Activated naive CD4-positive, alpha-beta T cell treated with anti-CD3 and anti-CD28 coated beads, Interleukin-2, amount 10 ng/mL, durations not matched to agents 7 days and 5 days (primary cell): ENCODE measurements at regions not wholly inside any gene's neighbourhood (a gene's known extent, or its start where the extent isn't known, plus 50 kb on each side); places are given as distances from the start of the nearest gene placed in this dataset.
"Not testable (repeated sequence)": the region's sequence is repeated elsewhere in the genome, so short reads cannot be mapped to it uniquely, and the experiment has no call there.

Experiments used
- CTCF ChIA-PET: fragments of 350-600 bp; sonication (Branson Sonifier 250); formaldehyde crosslinking; loops from one replicate; lab custom pipeline; 2021; ENCODE audit warnings: antibody characterized with exemption; lab: Charles Lee
- DNase-seq: peaks from one replicate; pipeline ENCODE4 v3.0.0-alpha.2; 2020
- H3K27ac Mint-ChIP-seq: one replicate; pipeline ENCODE4 v1.8.0; 2021; ENCODE audit warnings: mild to moderate bottlenecking, moderate library complexity, mixed read lengths
- H3K27me3 Mint-ChIP-seq: one replicate; pipeline ENCODE4 v1.8.0; 2021; ENCODE audit warnings: mild to moderate bottlenecking, mixed read lengths
- H3K36me3 Mint-ChIP-seq: one replicate; pipeline ENCODE4 v1.8.0; 2021; ENCODE audit warnings: mixed read lengths
- H3K4me1 Mint-ChIP-seq: one replicate; pipeline ENCODE4 v1.8.0; 2021; ENCODE audit warnings: mixed read lengths
- H3K4me3 Mint-ChIP-seq: one replicate; pipeline ENCODE4 v1.8.0; 2021; ENCODE audit warnings: mild to moderate bottlenecking, moderate library complexity, mixed read lengths
- H3K9me3 Mint-ChIP-seq: one replicate; pipeline ENCODE4 v1.8.0; 2021; ENCODE audit warnings: mixed read lengths

DNA sequence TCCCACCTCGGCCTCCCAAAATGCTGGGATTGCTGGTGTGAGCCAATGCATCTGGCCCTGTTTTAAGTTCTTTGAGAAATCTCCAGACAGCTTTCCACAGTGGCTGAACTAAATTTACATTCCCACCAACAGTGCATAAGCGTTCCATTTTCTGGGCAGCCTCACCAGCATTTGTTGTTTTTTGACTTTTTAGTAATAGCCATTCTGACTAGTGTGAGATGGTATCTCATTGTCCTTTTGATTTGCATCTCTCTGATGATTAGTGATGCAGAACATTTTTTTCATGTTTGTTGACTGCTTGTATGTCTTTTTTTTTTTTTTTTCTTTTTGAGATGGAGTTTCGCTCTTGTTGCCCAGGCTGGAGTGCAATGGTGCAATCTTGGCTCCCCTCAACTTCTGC, 117.4 kb upstream of the TBX3 start:
- H3K27ac Mint-ChIP-seq, DNase-seq, H3K36me3 Mint-ChIP-seq, H3K4me3 Mint-ChIP-seq, CTCF ChIA-PET, H3K4me1 Mint-ChIP-seq, H3K27me3 Mint-ChIP-seq, H3K9me3 Mint-ChIP-seq: not testable (repeated sequence)

DNA sequence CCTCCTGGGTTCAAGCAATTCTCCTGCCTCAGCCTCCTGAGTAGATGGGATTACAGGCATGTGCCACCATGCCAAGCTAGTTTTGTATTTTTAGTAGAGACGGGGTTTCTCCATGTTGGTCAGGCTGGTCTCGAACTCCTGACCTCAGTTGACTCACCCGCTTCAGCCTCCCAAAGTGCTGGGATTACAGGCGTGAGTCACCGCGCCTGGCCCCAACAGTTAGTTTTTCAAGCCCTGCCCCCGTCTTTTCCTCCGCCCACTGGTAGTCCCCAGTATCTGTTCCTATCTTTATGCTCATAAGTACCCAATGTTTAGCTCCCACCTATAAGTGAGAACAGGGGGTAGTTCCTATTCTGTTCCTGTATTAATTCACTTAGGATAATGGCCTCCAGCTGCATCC, 116.6 kb upstream of the TBX3 start:
- H3K4me1 Mint-ChIP-seq, DNase-seq, H3K4me3 Mint-ChIP-seq, H3K27me3 Mint-ChIP-seq, H3K36me3 Mint-ChIP-seq, H3K27ac Mint-ChIP-seq, CTCF ChIA-PET, H3K9me3 Mint-ChIP-seq: not testable (repeated sequence)

DNA sequence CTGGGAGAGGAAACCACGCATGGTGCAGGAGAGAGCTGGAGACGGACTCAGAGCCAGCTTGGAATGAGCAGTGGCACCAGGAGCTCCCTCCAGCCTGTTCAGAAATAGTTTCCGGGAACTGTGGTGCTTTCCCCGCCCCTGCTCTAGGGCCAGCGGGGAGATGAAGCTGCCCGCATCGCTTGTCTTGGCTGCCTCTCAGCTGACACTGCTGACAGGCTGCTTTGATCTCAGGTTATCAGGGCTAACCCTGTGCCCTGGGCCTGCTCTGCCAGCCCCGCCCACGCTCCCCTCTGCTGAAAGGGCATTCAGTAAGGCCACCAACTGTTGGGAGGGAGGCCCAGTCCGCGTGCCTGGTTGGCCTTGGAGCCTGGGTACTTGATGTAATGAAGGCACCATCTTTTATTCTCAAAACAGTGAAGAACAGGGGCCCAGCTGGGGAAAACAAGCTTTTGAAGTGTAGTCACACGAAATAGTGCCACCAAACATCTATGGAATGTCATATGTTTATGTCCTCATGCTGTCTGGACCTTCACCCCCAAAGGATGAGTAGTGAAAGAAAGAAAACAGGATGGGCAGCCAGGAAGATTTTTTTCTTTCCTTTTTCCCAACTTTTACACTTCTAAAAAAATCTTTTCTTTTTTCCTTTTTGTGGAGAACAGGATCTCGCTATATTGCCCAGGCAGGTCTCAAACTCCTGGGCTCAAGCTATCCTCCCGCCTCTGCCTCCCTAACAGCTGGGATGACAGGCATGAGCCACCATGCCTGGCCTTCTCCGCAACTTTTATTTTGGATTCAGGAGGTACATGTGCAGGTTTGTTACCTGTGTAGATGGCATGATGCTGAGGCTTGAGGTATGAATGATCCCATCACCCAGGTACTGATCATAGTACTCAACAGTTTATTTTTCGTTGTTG, 115.9 kb upstream of the TBX3 start:
- DNase-seq, result no peak
- no peaks in the 10 kb centered on the region for H3K36me3 Mint-ChIP-seq
- H3K9me3 Mint-ChIP-seq, result peaks cover 9% of the 10 kb centered on the region
- no peak overlapping the region for H3K27ac Mint-ChIP-seq
- CTCF ChIA-PET, result no interaction called here
- no peaks in the 10 kb centered on the region for H3K4me1 Mint-ChIP-seq
- no peaks in the 10 kb centered on the region for H3K27me3 Mint-ChIP-seq
- no peak overlapping the region for H3K4me3 Mint-ChIP-seq

DNA sequence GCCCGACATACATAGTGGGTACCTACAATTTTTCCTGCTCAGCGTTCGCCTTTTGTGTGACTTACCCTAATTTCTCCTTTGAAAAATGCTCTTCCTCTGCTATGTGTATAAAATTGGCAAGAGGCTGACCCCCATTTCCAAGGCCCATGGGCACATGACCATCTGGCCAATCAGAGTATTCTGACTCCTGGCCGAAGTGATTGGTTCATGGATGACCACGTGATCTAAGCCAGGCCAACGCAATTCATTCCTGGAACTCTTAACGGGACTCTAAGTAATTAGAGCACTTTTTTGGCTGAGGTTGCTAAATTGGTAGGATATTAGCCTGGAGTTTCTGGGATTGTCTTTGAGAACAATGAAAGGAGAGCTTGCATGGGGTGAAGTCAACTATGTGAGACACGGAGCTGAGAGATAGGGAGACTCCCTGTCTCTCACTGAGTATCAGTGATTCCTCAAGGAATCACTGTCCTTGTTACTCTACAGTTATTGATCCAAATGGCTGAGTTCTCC, 110.1 kb upstream of the TBX3 start:
- no peak overlapping the region for H3K27ac Mint-ChIP-seq
- H3K36me3 Mint-ChIP-seq, result no peaks in the 10 kb centered on the region
- H3K4me3 Mint-ChIP-seq, result no peak overlapping the region
- H3K4me1 Mint-ChIP-seq, result no peaks in the 10 kb centered on the region
- peaks cover 7% of the 10 kb centered on the region for H3K9me3 Mint-ChIP-seq
- CTCF ChIA-PET, result no interaction called here
- no peaks in the 10 kb centered on the region for H3K27me3 Mint-ChIP-seq
- no peak for DNase-seq

DNA sequence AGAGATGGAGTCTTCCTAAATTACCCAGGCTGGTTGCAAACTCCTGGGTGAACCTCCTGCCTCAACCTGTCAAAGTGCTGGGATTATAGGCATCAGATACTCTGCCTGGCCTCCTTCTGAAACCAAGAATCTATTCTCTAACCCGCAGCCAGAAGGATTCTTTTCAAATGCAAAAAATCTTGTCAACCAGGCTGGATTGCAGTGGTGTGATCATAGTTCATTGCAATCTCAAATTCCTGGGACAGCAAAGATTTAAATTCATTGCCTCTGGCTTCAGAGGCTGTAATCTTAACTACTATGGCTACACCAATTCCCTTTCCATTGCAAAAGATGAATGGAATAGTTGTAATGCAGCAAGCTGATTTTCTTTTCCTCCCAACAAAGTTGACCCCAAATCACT, 106.3 kb upstream of the TBX3 start:
- H3K4me1 Mint-ChIP-seq, result no peaks in the 10 kb centered on the region
- DNase-seq, result no peak
- peaks cover 6% of the 10 kb centered on the region for H3K9me3 Mint-ChIP-seq
- CTCF ChIA-PET, result no interaction called here
- H3K36me3 Mint-ChIP-seq, result no peaks in the 10 kb centered on the region
- H3K27ac Mint-ChIP-seq, result no peak overlapping the region
- no peaks in the 10 kb centered on the region for H3K27me3 Mint-ChIP-seq
- H3K4me3 Mint-ChIP-seq, result no peak overlapping the region

DNA sequence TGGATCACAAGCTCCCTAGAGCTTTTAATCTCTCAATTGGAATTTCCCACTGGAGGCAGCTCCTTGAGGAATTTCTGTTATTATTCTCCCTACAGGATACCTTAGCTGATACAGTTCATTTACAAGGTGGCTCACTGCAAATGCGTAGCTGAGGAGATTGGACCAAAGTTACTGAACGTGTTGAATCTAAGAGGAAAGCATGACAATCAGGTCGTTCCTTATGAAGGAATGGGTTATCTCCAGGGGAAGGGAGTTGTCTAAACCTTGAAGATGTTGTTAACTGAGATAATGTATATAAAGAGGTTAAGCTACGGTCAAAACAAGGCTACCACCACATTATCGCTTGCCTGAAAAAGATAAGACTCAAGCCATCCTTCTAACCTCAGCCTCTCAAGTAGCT, 105.8 kb upstream of the TBX3 start:
- no peak overlapping the region for H3K27ac Mint-ChIP-seq
- H3K4me3 Mint-ChIP-seq, result no peak overlapping the region
- no peaks in the 10 kb centered on the region for H3K27me3 Mint-ChIP-seq
- no peaks in the 10 kb centered on the region for H3K4me1 Mint-ChIP-seq
- H3K9me3 Mint-ChIP-seq, result peaks cover 6% of the 10 kb centered on the region
- DNase-seq, result no peak
- CTCF ChIA-PET, result no interaction called here
- H3K36me3 Mint-ChIP-seq, result no peaks in the 10 kb centered on the region

DNA sequence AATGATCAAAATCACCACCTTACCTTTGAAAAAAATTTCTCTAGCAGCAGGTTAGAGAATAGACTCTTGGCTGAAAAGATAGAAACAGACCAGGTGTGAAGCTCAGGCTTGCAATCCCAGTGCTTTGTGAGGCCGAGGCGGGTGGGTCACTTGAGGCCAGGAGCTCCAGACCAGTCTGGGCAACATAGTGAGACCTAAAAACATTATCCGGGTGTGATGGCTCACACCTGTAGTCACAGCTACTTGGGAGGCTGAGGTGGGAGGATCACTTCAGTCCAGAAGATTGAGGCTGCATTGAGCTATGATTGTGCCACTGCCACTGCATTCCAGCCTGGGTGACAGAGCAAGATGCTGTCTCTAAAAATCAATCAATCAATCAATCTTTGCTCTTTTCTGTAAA, 105.3 kb upstream of the TBX3 start:
- CTCF ChIA-PET, result no interaction called here
- H3K4me3 Mint-ChIP-seq, result no peak overlapping the region

DNA sequence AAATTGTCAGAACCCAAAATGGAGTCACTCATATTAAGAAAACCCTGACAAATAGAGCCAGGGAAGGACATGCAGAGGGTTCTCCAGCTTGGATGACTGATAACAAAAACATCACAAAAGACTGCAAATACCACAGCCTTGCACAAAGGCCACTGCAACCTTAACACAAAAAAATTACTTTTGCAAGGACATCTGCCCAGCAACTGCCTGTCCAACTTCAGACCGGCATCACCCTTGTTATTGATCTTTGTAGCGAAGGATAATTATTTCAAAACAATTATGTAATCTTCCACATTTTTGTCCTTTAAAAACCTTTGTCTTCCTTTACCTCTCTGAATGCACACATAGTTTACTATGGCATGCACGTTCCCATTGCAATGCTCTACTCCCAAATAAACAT, 100.6 kb upstream of the TBX3 start:
- Mint-ChIP-seq H3K4me1 (no peaks in the 10 kb centered on the region), H3K36me3 (no peaks in the 10 kb centered on the region), H3K4me3 (no peak overlapping the region), H3K27me3 (no peaks in the 10 kb centered on the region), H3K27ac (no peak overlapping the region), H3K9me3 (peaks cover 5% of the 10 kb centered on the region)
- CTCF ChIA-PET, result no interaction called here
- DNase-seq, result no peak

More for the DNA sequence above, 105.3 kb upstream of the TBX3 start:
- no peak for DNase-seq
- no peaks in the 10 kb centered on the region for H3K36me3 Mint-ChIP-seq
- H3K9me3 Mint-ChIP-seq, result peaks cover 6% of the 10 kb centered on the region
- no peaks in the 10 kb centered on the region for H3K27me3 Mint-ChIP-seq
- H3K4me1 Mint-ChIP-seq, result no peaks in the 10 kb centered on the region
- no peak overlapping the region for H3K27ac Mint-ChIP-seq

DNA sequence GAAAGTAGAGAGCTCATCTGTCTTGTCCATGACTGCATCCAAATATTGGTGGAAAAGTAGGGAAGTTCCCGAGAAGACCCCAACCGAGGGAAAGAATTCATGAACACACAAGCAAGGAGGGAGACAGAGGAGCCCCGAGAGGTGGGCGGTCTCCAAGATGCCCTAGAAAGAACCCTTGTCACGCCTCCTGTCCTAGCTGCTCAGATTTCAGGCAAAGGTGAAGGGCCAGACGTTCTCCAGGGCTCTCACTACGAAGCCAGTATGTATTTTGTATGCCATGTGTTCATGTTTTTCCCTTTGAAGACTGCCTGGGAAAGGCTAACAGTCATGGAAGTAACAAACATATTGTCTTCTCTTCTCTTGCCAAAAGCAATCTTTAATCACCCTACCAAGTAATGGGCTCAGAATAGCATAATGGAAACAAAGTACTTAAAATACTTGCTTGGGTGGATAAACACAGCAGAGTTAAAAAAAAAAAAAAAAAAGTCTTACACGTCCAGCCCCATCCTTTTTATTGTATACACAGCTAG, 99.2 kb upstream of the TBX3 start:
- Mint-ChIP-seq H3K4me3 (no peak overlapping the region), H3K27ac (no peak overlapping the region), H3K36me3 (no peaks in the 10 kb centered on the region), H3K27me3 (no peaks in the 10 kb centered on the region), H3K4me1 (no peaks in the 10 kb centered on the region), H3K9me3 (peaks cover 5% of the 10 kb centered on the region)
- DNase-seq, result no peak
- CTCF ChIA-PET, result no interaction called here

DNA sequence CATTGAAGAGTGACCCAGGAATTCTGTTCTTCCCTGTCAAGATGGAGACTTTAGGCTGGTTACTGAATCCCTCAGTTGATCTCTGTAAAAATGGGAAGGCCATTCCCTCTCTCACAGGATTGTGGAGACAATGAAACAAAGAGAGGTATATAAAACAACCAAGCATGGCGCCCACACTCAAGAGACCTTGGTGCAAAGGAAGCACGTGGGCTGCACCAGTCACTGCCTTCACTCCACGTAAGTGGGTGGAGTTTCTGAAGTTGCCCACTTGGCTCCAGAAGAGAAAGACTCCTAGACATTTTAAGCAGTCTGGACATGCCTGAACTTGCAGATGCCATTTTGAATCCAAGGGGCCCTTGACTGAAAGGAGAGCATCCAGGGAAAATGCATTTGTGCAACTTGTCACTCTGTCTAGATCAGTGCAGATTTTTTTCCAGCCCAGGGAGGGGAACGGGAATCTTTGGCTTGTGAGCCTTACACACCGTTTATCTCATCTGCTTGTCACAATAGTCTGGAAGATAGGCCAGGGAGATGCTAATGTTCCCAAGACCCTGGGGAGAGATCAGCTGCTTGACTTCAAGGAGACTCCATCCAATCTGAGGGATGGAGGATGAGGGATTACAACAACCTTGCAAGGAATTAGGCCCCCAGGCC, 96.9 kb upstream of the TBX3 start:
- CTCF ChIA-PET, result no interaction called here
- H3K36me3 Mint-ChIP-seq, result no peaks in the 10 kb centered on the region
- no peak overlapping the region for H3K27ac Mint-ChIP-seq
- peaks cover 9% of the 10 kb centered on the region for H3K9me3 Mint-ChIP-seq
- H3K4me3 Mint-ChIP-seq, result no peak overlapping the region
- DNase-seq, result no peak
- H3K4me1 Mint-ChIP-seq, result no peaks in the 10 kb centered on the region
- H3K27me3 Mint-ChIP-seq, result no peaks in the 10 kb centered on the region

DNA sequence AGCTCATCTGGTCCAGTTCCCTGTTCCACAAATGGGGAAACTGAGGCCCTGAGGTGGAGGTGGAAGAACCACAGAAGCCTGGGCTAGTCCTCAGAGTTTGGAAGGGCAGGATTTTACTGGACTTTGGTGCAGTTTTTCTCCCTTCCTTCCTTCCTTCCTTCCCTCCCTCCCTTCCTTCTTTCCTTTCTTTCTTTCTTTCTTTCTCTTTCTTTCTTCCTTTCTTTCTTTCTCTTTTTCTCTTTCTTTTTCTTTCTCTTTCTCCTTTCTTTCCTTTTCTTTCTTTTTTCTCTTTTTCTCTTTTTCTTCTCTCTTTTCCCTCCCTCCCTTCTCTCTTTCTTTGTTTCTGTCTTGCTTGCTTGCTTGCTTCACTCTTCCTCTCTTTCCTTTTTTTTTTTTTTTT, 95.7 kb upstream of the TBX3 start:
- no peak for DNase-seq
- Mint-ChIP-seq H3K27ac (no peak overlapping the region), H3K4me1 (no peaks in the 10 kb centered on the region), H3K4me3 (no peak overlapping the region), H3K9me3 (peaks cover 14% of the 10 kb centered on the region), H3K27me3 (no peaks in the 10 kb centered on the region), H3K36me3 (no peaks in the 10 kb centered on the region)
- CTCF ChIA-PET, result no interaction called here

DNA sequence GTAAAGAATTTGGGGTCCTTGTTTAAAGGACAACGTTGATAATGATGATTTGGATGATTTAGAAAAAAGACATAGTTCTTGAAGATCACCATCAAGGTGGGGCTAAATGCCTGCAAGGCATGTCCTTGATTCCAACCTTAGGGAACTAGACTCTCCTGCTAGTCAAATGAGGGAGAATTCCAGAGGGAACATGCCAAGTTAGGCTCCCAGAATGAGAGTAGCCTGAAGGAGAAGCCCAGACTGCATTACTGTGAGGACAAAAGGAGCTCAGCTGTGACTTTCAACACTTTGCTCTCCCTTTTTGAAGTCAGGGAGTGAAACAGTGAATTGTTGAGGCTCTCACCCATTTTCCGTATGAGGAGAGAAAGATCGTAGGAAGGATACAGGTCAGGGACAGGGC, 95.2 kb upstream of the TBX3 start:
- Mint-ChIP-seq H3K27me3 (no peaks in the 10 kb centered on the region), H3K4me3 (no peak overlapping the region), H3K27ac (no peak overlapping the region), H3K4me1 (no peaks in the 10 kb centered on the region), H3K36me3 (no peaks in the 10 kb centered on the region), H3K9me3 (peaks cover 15% of the 10 kb centered on the region)
- CTCF ChIA-PET, result no interaction called here
- no peak for DNase-seq

DNA sequence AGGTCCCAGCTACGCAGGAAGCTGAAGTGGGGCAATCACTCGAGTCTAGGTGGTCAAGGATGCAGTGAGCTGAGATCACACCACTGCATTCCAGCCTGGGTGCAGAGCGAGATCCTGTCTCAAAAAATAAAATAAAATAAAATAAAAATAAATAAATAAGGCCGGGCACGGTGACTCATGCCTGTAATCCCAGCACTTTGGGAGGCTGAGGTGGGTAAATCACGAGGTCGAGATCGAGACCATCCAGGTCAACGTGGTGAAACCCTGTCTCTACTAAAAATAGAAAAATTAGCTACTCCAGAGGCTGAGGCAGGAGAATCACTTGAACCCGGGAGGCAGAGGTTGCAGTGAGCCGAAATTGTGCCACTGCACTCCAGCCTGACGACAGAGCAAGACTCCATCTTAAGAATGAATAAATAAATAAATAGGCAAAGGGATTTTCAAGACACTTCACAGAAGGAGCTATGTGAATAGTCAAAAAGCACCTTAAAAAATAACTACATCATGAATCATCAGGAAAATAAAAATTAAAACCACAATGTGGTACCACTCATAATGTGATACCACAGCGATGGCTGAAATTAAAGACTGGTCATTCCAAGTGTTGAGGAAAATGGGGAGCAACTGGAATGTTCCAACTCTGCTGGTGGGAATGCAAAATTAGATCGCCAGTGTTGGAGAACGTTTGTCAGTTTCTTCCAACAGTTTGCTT, 92.9 kb upstream of the TBX3 start:
- no peaks in the 10 kb centered on the region for H3K4me1 Mint-ChIP-seq
- no peak for DNase-seq
- CTCF ChIA-PET, result no interaction called here
- H3K36me3 Mint-ChIP-seq, result no peaks in the 10 kb centered on the region
- no peaks in the 10 kb centered on the region for H3K27me3 Mint-ChIP-seq
- H3K27ac Mint-ChIP-seq, result no peak overlapping the region
- peaks cover 15% of the 10 kb centered on the region for H3K9me3 Mint-ChIP-seq
- H3K4me3 Mint-ChIP-seq, result no peak overlapping the region

DNA sequence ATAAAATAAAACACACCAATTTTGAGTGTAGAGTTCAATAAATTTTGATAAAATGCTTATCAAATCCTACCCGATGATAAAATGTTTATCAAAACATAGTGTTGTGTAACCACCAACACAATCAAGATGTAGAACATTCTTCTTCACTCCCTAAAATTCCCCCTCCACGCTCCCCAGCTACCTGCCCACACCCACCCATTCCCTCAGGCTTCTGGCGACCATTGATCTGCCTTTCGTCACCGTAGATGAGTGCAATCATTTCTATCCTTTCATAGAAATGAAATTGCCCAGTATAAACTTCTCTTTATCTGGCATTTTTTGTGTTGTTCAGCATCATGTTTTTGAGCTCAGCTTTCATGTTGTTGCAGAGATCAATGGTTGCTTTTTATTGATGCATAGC, 90.7 kb upstream of the TBX3 start:
- Mint-ChIP-seq H3K27ac (no peak overlapping the region), H3K27me3 (no peaks in the 10 kb centered on the region), H3K36me3 (no peaks in the 10 kb centered on the region), H3K4me1 (no peaks in the 10 kb centered on the region), H3K4me3 (no peak overlapping the region), H3K9me3 (peaks cover 21% of the 10 kb centered on the region)
- CTCF ChIA-PET, result no interaction called here
- no peak for DNase-seq
